GM21825 (cell line): ENCODE measurements at regions not wholly inside any gene's neighbourhood (a gene's known extent, or its start where the extent isn't known, plus 50 kb on each side); places are given as distances from the start of the nearest gene placed in this dataset.
"Not testable (repeated sequence)": the region's sequence is repeated elsewhere in the genome, so short reads cannot be mapped to it uniquely, and the experiment has no call there.

Source experiments
- ATAC-seq: cut with Tn5 transposase; IDR thresholded peaks from one replicate; pipeline ENCODE4 v1.9.1; 2021; ENCODE audit warnings: mild to moderate bottlenecking, moderate library complexity; ENCODE audit not compliant: unreplicated experiment

DNA sequence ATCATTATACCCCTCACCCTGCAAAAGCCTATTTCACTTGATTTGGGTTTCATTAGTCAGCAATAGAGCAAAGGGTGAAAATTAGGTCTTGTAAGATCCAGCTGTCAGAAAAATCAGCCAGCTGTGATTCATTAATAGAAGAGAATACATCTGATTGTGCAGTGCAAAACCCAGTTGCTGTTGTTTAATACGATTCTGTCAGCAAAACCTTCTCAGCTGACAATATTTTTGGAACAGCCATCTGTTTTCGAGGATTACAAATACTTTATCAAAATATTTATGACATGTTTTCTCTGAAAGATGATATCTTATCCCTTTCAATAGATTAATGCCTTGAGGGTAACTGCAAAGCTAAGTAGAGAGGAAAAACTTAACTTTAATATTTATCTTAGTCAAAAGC is 1354.0 kb upstream of the RAG2 start:
- ATAC-seq: no peak

- no peak for ATAC-seq
Observed at GRCh38 chr11:37948258-37948657, 1350.2 kb upstream of the RAG2 start.

- no peak for ATAC-seq
Observed at GRCh38 chr11:37947821-37948220, 1349.8 kb upstream of the RAG2 start.

GRCh38 chr11:37946155-37946766 is 1348.2 kb upstream of the RAG2 start:
- ATAC-seq: peak; percentile 52

DNA sequence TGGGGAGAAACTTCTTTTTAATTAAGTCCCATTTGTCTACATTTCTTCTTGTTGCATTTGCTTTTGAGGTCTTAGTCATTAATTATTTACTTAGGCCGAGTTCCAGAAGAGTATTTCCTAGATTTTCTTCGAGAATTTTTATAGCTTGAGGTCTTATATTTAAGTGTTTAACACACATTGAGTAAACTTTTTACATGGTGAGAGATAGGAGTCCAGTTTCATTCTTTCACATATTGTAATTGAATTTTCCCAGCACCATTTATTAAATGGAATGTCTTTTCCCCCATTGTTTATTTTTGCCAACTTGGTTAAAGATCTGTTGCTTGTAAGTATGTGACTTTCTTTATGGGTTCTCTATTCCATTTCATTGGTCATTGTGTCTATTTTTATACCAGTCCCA is 1344.0 kb upstream of the RAG2 start:
- ATAC-seq: no peak

DNA sequence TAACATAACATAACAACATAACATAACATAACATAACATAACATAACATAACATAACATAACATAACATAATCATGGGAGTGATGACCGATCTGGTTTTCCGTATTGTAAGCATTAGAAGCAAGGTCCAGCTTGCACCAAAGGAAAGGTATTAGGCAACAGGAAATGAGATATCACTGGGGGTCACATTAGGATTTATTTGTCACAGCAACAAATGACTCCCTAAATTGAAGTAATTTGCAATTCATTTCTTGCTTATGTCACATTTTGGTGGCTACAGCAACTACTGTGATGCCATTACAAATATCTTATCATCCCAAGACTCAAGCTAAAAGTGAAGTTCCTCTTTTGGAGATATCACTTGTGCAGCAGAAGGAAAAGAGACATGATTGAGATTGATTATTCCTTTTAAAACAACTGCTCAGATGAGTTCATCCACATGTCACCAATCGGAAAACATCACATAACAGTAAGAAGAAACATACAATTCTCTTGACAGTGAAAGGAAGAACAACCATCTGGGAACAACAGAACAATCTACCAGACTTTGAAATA is 1331.1 kb upstream of the RAG2 start:
- no peak for ATAC-seq

DNA sequence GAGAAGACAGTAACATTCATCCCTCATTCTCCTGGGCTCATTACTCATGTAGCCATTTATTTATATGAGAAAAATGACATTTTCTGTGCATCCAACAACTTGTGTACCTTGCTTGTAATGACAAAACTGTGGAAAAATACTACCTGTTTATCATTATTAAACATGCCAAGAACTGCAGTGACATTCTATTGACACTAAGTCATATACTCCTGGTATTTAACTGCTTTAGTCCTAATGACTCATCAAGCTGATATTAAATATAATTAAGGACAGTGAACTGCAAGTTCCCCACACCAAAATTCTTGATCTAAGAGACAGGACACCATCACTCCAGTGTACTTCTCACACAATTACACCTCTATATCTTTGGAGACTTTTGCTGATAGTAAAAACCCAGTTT is 1328.7 kb upstream of the RAG2 start:
- ATAC-seq: no peak

GRCh38 chr11:37916331-37916730 is 1318.3 kb upstream of the RAG2 start:
- ATAC-seq: no peak

- no peak for ATAC-seq
Observed at GRCh38 chr11:37914859-37915258, 1316.8 kb upstream of the RAG2 start.

- no peak for ATAC-seq
Observed at GRCh38 chr11:37908219-37908548, 1310.1 kb upstream of the RAG2 start.

GRCh38 chr11:37907436-37908218 is 1309.6 kb upstream of the RAG2 start:
- no peak for ATAC-seq

DNA sequence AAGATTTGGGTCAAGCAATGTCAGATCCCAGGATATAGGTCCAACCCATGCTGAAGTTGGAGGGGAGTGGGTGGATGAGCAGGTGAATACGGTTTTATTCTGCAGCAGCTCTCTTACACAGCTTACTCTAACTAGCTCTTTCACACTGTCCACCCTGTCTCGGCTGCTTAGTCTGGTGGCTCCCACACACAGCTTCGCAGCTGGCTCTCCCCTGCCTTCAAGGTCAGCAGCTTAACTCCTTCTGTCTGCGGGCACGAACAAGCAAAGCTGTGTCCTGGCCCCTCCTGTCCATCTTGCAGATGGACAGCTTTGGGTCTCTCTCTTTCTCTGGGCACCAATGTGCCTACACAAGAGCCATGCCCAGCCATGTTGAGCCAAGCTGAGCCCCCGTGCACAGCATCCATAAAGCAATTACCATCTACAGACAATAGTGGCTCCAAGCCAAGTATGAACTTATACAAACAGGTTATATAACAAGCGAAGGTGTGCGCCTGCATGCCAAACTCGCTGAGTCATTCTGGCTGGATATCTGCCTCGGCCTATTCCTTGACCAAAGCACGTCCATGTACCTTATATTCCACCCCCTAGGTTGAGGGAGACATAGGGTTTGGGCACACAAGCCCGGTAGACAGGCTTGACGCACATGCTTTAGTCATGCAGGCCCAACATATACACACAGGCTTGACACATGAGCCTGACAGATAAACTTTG is 1307.8 kb upstream of the RAG2 start:
- no peak for ATAC-seq

DNA sequence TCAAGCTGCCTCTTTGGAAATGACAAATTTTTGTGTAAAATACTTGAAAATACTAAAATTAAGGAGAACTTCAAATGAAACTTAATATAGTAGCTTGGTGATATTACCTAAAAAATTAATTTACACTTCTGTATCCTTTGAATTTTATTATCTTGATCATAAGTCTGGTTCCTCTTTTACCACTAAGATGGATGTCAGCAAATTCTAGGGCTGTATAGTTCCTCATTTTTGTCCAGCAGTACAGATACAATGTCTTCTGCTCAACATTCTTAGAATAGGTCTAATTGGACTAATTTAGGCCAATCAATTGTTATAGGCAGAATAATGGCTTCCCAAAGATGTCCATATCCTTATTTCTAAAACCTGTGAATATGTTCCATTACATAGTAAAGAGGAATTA is 1298.0 kb upstream of the RAG2 start:
- no peak for ATAC-seq

DNA sequence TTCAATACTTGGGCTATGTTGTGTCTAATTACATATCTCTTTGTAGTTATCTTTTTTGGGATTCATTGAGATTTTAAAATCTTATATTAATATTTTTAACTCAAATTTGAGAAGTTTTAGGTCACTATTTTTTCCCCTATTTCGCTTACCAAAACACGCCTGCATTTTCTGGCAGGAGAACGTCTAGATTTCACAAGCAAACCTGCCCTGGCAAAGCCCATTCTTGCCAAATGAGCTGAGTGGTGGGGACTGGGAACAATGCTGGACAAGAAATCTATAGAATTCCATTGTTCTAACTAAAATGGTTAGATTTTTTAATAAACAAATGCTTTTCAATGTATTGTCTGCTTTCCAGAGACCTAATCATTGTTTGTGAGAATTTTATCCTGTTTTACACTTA is 1283.7 kb upstream of the RAG2 start:
- ATAC-seq: no peak

GRCh38 chr11:37861671-37862070 is 1263.6 kb upstream of the RAG2 start:
- ATAC-seq: no peak

DNA sequence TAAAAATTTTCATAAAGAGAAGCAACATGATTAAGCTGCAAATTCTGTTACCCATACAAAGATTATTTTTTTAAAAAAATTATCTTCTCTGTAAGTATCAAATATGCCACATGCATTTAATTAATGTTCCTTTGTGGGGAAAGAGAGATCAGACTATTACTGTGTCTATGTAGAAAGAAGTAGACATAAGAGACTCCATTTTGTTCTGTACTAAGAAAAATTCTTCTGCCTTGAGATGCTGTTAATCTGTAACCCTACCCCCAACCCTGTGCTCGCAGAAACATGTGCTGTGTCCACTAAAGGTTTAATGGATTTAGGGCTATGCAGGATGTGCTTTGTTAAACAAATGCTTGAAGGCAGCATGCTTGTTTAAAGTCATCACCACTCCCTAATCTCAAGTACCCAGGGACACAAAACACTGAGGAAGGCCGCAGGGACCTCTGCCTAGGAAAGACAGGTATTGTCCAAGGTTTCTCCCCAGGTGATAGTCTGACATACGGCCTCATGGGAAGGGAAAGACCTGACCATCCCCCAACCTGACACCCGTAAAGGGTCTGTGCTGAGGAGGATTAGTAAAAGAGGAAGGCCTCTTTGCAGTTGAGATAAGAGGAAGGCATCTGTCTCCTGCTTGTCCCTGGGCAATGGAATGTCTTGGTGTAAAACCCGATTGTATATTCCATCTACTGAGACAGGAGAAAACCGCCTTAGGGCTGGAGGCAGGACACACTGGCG is 1260.9 kb upstream of the RAG2 start:
- not testable (repeated sequence) for ATAC-seq

- ATAC-seq: no peak
Observed at GRCh38 chr11:37858398-37858797, 1260.4 kb upstream of the RAG2 start.

- no peak for ATAC-seq
Observed at GRCh38 chr11:37857726-37858125, 1259.7 kb upstream of the RAG2 start.

GRCh38 chr11:37849706-37850105 is 1251.7 kb upstream of the RAG2 start:
- no peak for ATAC-seq

- no peak for ATAC-seq
Observed at GRCh38 chr11:37843603-37844002, 1245.6 kb upstream of the RAG2 start.

- ATAC-seq: no peak
Observed at GRCh38 chr11:37841016-37841415, 1243.0 kb upstream of the RAG2 start.
